ENCODE measurements at regions not wholly inside any gene's neighbourhood (a gene's known extent, or its start where the extent isn't known, plus 50 kb on each side); places are given as distances from the start of the nearest gene placed in this dataset.

DNA sequence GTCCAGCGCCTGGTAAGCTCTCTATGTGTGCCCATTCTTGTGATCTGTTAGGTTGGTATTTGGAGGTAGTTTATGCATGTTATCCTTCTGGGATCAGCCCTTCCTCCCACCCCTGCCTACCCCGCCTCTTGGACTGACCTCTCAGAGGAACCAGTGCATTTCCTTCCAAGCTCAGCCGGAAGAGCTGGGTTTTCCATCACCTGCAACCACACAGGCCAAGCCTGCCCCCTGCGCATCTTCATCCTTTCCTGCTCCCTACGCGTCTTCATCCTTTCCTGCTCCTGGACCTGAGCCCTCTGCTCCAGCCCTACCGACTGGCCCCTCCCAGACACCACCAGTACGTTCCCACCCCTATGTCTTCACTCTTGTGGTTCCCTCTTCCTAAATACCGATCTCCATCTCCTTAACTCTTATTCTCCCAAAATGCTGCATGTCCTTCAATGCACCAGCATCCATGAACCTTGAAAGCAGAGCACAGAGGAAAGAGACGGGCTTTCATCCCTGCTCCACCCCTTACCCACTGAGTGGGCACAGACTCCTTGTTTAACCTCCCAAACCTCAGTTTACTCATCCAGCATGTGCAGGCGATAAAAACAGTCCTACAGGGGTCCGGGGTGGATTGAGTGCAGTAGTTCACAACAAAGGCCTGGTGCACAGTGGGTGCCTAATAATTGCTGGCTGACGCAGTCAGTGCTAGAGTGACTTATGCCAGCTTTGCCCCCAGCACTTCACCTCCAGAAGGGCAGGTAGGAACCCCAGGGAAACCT, 526.3 kb downstream of the MATN1 start:
- TF ChIP-seq, protein P1, sequence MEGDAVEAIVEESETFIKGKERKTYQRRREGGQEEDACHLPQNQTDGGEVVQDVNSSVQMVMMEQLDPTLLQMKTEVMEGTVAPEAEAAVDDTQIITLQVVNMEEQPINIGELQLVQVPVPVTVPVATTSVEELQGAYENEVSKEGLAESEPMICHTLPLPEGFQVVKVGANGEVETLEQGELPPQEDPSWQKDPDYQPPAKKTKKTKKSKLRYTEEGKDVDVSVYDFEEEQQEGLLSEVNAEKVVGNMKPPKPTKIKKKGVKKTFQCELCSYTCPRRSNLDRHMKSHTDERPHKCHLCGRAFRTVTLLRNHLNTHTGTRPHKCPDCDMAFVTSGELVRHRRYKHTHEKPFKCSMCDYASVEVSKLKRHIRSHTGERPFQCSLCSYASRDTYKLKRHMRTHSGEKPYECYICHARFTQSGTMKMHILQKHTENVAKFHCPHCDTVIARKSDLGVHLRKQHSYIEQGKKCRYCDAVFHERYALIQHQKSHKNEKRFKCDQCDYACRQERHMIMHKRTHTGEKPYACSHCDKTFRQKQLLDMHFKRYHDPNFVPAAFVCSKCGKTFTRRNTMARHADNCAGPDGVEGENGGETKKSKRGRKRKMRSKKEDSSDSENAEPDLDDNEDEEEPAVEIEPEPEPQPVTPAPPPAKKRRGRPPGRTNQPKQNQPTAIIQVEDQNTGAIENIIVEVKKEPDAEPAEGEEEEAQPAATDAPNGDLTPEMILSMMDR (IDR thresholded peaks at IDR 0.05): no peak
- TF ChIP-seq POLR2AphosphoS5 (IDR thresholded peaks at IDR 0.05): no peak
- no peak for TF ChIP-seq POLR2A (IDR thresholded peaks at IDR 0.05)
